HepG2 (cell line): ENCODE measurements at regions not wholly inside any gene's neighbourhood (a gene's known extent, or its start where the extent isn't known, plus 50 kb on each side); places are given as distances from the start of the nearest gene placed in this dataset.

Experiments
- ATAC-seq: fragments of 200-7000 bp; cut with Tn5 transposase; 3 replicates; pipeline ENCODE4 v1.9.1; 2020; ENCODE audit warnings: mild to moderate bottlenecking, moderate library complexity
- BruUV-seq: library from RNA; stranded (reverse); fragments of 400-500 nt; replicated peaks from 2 replicates; lab custom pipeline; 2021; lab: Mats Ljungman, UMichigan
- CTCF ChIA-PET: fragments of 300-600 bp; formaldehyde crosslinking; extraction: SDS; loops from one replicate; lab custom pipeline; 2021; ENCODE audit warnings: low total read pairs, inconsistent platforms, low intra/inter-chr PET ratio; lab: Yijun Ruan, JAX
- POLR2A ChIA-PET: fragments of 350-600 bp; sonication (Branson Sonifier 250); formaldehyde crosslinking; loops from one replicate; lab custom pipeline; 2020; ENCODE audit warnings: antibody characterized with exemption, inconsistent platforms; lab: Yijun Ruan, JAX
- DNase-seq: peaks from one replicate; pipeline ENCODE4 v3.0.0-alpha.2; 2015; ENCODE audit warnings: low spot score
- FAIRE-seq: peaks from 3 replicates; lab custom pipeline; 2011; peaks lifted over from hg19 to GRCh38; lab: Jason Lieb, UNC
- H2AFZ ChIP-seq: one replicate; pipeline ENCODE4 v1.6.1; 2011; ENCODE audit warnings: low read length, inconsistent platforms
- H3K27ac ChIP-seq: fragments of 300-600 bp; 3 replicates; pipeline ENCODE4 v1.8.0; 2011; ENCODE audit warnings: mixed run types, mild to moderate bottlenecking, mixed read lengths, low read length, inconsistent platforms; ENCODE audit not compliant: insufficient read depth; ENCODE audit errors: extremely low read length
- H3K27me3 ChIP-seq, 2 experiments: fragments of 200-600 bp in 1 of 2; 2 replicates in 1 of 2; 3 replicates in 1 of 2; pipeline versions ENCODE4 v1.6.0 to v1.8.0; 2011; ENCODE audit warnings: low read length in 2 of 2, mild to moderate bottlenecking in 2 of 2, moderate library complexity in 2 of 2, inconsistent platforms in 1 of 2; ENCODE audit not compliant: insufficient read depth in 2 of 2, control insufficient read depth in 1 of 2
- H3K36me3 ChIP-seq, 2 experiments: fragments of 200-600 bp in 1 of 2; replicated peaks in 1 of 2; 2 replicates in 1 of 2; 3 replicates in 1 of 2; pipeline versions ENCODE4 v1.5.1 to v1.8.0; 2011; ENCODE audit warnings: low read length in 2 of 2, inconsistent platforms in 1 of 2; ENCODE audit not compliant: insufficient read depth in 2 of 2, control insufficient read depth in 1 of 2
- H3K4me1 ChIP-seq: 2 replicates; pipeline ENCODE4 v1.5.1; 2012; ENCODE audit warnings: low read length, inconsistent platforms; ENCODE audit not compliant: insufficient read depth
- H3K4me2 ChIP-seq: 2 replicates; pipeline ENCODE4 v1.6.0; 2011; ENCODE audit warnings: low read depth, low read length, inconsistent platforms
- H3K4me3 ChIP-seq, 3 experiments: fragments of 200-600 bp in 1 of 3; sonication (generic), shearing (Covaris generic) in 1 of 3; replicated peaks in 1 of 3; 2 replicates each; pipeline ENCODE4 v1.5.1; 2011 to 2016; ENCODE audit warnings: low read length in 3 of 3, inconsistent platforms in 2 of 3, low read depth in 2 of 3, mild to moderate bottlenecking in 2 of 3, control low read depth in 1 of 3, mixed read lengths in 1 of 3; ENCODE audit not compliant: insufficient read depth in 1 of 3
- H3K79me2 ChIP-seq: one replicate; pipeline ENCODE4 v1.6.1; 2011; ENCODE audit warnings: low read length, inconsistent platforms; ENCODE audit not compliant: insufficient read depth
- H3K9ac ChIP-seq: 2 replicates; pipeline ENCODE4 v1.6.0; 2011; ENCODE audit warnings: mild to moderate bottlenecking, low read depth, low read length, inconsistent platforms; ENCODE audit not compliant: insufficient read depth
- H3K9me3 ChIP-seq: 2 replicates; pipeline ENCODE4 v1.5.1; 2012; ENCODE audit warnings: mild to moderate bottlenecking, low read length
- H4K20me1 ChIP-seq: 2 replicates; pipeline ENCODE4 v1.6.0; 2011; ENCODE audit warnings: inconsistent platforms, mild to moderate bottlenecking, low read length, moderate library complexity; ENCODE audit not compliant: insufficient read depth
- ELF3 ChIP-seq: IDR thresholded peaks from 2 replicates; pipeline ENCODE4 v1.6.1; 2016; ENCODE audit warnings: missing genetic modification reagents, missing compliant biosample characterization
- GABPB1 ChIP-seq: IDR thresholded peaks from 2 replicates; pipeline ENCODE4 v1.6.1; 2016; ENCODE audit warnings: mild to moderate bottlenecking, missing genetic modification reagents, moderate library complexity, missing compliant biosample characterization
- GFI1 ChIP-seq: sonication (generic); formaldehyde crosslinking; IDR thresholded peaks from 2 replicates; pipeline ENCODE4 v1.5.0; 2020; ENCODE audit warnings: missing genetic modification reagents, mild to moderate bottlenecking, borderline replicate concordance
- HNRNPH1 ChIP-seq: fragments of 200-400 bp; formaldehyde crosslinking; optimal IDR thresholded peaks from 2 replicates; pipeline ENCODE3; 2017; ENCODE audit warnings: mild to moderate bottlenecking, low read depth, low read length
- JUND ChIP-seq: sonication (generic); formaldehyde crosslinking; IDR thresholded peaks from 2 replicates; pipeline ENCODE4 v1.8.0; 2022; ENCODE audit warnings: mild to moderate bottlenecking, missing genetic modification reagents
- MTF1 ChIP-seq: sonication (generic); formaldehyde crosslinking; IDR thresholded peaks from 2 replicates; pipeline ENCODE4 v1.5.0; 2020; ENCODE audit warnings: missing genetic modification reagents
- NFRKB ChIP-seq: fragments of 450-650 bp; IDR thresholded peaks from 2 replicates; pipeline ENCODE4 v1.6.1; 2017
- RORA ChIP-seq: sonication (generic); formaldehyde crosslinking; IDR thresholded peaks from 2 replicates; pipeline ENCODE4 v1.5.0; 2020; ENCODE audit warnings: mild to moderate bottlenecking, missing genetic modification reagents, moderate library complexity
- SIX4 ChIP-seq: sonication (generic); formaldehyde crosslinking; IDR thresholded peaks from 2 replicates; pipeline ENCODE4 v1.4.0; 2020; ENCODE audit warnings: missing genetic modification reagents
- SNRNP70 ChIP-seq: fragments of 200-400 bp; formaldehyde crosslinking; IDR thresholded peaks from 2 replicates; pipeline ENCODE4 v1.6.1; 2017; ENCODE audit warnings: mild to moderate bottlenecking, low read depth, low read length, moderate library complexity
- ZNF101 ChIP-seq: sonication (generic); formaldehyde crosslinking; IDR thresholded peaks from 2 replicates; pipeline ENCODE4 v1.4.0; 2020; ENCODE audit warnings: mild to moderate bottlenecking, low read depth, missing genetic modification reagents, borderline replicate concordance
- ZNF232 ChIP-seq: sonication (generic); formaldehyde crosslinking; IDR thresholded peaks from 2 replicates; pipeline ENCODE4 v1.4.0; 2020; ENCODE audit warnings: missing genetic modification reagents, borderline replicate concordance
- ZNF572 ChIP-seq: sonication (generic); formaldehyde crosslinking; IDR thresholded peaks from 2 replicates; pipeline ENCODE4 v1.5.1; 2020; ENCODE audit warnings: mild to moderate bottlenecking, missing genetic modification reagents
- WGBS: methylation state at CpG from one replicate; pipeline ENCODE4 v1.1.6; 2017; ENCODE audit warnings: low lambda C conversion rate; 5-methylcytosine and 5-hydroxymethylcytosine counted together
- in situ Hi-C: cut with HindIII; loops from 2 replicates; pipeline ENCODE4 v1.10.0; 2017; ENCODE audit warnings: low pct_unique_long_range_greater_than_20kb; ENCODE audit not compliant: extremely low pct_ligation_motif_present
- intact Hi-C: fragments of 100-400 bp; cut with micrococcal nuclease; formaldehyde crosslinking; loops from one replicate; pipeline ENCODE4 v1.10.0; 2022; ENCODE audit not compliant: unreplicated experiment
- TF ChIP-seq, protein P1 (sequence below): sonication (generic); formaldehyde crosslinking; IDR thresholded peaks from 2 replicates; pipeline ENCODE4 v1.4.0; 2020; ENCODE audit warnings: missing genetic modification reagents; ENCODE audit errors: not compliant biosample characterization

DNA sequence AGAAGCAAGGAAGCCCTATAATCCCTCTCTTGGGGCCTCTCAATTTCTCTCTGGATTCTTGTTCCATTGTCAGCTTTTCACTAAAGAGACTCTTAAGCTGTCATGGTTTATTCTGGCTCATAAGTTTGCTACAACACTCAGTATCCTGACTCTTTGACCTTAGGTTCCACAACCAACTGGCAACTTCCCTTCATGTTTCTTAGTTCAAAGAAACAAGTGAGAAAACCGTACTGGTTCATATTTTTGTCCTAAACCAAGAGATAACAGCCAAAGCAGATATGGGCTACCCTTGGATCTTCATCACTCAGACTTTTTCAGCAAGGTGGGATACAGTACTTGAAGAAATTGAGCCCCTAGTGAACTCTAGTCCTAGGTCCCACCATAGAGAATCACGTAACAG is 109.9 kb upstream of the CRIM1 start:
- no TSS peak for BruUV-seq
- Histone ChIP-seq H3K9me3 (no peaks in the 10 kb centered on the region), H3K27ac (no peak overlapping the region), H4K20me1 (no peaks in the 10 kb centered on the region), H3K4me1 (no peaks in the 10 kb centered on the region), H3K79me2 (no peaks in the 10 kb centered on the region), H2AFZ (no peak overlapping the region), H3K4me2 (no peak overlapping the region), H3K36me3 (no peaks in the 10 kb centered on the region), H3K9ac (no peak overlapping the region), H3K4me3 (no peak overlapping the region), H3K27me3 (no peaks in the 10 kb centered on the region)
- ATAC-seq = no peak
- TF ChIP-seq JUND (CRISPR knock-in tag) (no peak), ZNF572 (CRISPR knock-in tag) (no peak), HNRNPH1 (no peak), RORA (CRISPR knock-in tag) (no peak), SIX4 (CRISPR knock-in tag) (no peak), SNRNP70 (no peak), GFI1 (CRISPR knock-in tag) (no peak), ELF3 (CRISPR knock-in tag) (no peak), ZNF232 (no peak), MTF1 (CRISPR knock-in tag) (no peak), ZNF101 (CRISPR knock-in tag) (no peak), GABPB1 (CRISPR knock-in tag) (no peak), NFRKB (no peak)
- TF ChIP-seq, protein P1, sequence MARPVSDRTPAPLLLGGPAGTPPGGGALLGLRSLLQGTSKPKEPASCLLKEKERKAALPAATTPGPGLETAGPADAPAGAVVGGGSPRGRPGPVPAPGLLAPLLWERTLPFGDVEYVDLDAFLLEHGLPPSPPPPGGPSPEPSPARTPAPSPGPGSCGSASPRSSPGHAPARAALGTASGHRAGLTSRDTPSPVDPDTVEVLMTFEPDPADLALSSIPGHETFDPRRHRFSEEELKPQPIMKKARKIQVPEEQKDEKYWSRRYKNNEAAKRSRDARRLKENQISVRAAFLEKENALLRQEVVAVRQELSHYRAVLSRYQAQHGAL (CRISPR knock-in tag) = no peak
- no peak for FAIRE-seq
- no peak for DNase-seq
- in situ Hi-C loops = no loop called here
- ChIA-PET POLR2A (no interaction called here), CTCF (no interaction called here)
- intact Hi-C loops = no loop called here
- 1% methylated on average over 2 of the region's 2 CpGs for WGBS
